LNCAP (cell line): ENCODE measurements at regions not wholly inside any gene's neighbourhood (a gene's known extent, or its start where the extent isn't known, plus 50 kb on each side); places are given as distances from the start of the nearest gene placed in this dataset.

ENCODE experiments used
- CTCF ChIP-seq: fragments of 450-650 bp; IDR thresholded peaks from 2 replicates; pipeline ENCODE4 v1.5.1; 2017; ENCODE audit warnings: mild to moderate bottlenecking

- no peak for TF ChIP-seq CTCF
These were observed 343.9 kb downstream of the SOX4 start for GRCh38 chr6:21937466-21937865.

DNA sequence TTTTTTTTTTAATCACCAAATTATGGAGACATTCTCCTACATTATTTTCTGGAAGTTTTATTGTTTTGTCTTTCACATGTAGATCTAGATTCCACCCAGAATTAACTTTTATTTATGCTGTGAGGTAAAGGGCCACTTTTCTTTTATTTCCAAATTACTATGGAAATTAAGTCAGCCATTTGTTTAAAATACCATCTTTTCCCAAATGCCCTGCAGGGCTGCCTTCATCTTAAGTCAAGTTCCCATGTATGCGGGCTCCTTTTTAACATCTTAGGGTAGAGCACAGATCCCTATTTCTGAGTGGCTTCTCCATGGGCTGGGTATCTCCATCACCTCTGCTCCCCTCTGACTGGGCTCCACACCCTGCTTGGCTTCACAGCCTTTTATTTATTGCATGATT lies 348.4 kb downstream of the SOX4 start:
- TF ChIP-seq CTCF = no peak

DNA sequence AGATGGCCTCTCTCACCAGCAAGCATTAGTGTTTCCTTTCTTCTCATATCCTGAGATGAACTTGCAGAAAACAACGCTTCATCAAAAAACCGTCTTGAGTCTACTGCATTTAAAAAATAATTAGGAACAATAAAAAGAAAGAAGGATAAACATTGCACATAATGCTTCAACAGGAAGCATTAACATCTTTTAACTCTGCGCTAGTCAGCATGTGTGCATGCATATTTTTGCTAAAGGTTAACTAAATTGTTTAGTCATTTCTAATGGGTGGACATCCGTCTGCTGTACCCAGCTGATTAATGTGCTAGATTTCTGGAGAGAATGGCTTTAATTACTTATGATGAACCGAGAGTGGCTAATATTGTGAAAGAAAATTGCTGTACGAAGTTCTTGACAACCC lies 349.3 kb downstream of the SOX4 start:
- no peak for TF ChIP-seq CTCF

DNA sequence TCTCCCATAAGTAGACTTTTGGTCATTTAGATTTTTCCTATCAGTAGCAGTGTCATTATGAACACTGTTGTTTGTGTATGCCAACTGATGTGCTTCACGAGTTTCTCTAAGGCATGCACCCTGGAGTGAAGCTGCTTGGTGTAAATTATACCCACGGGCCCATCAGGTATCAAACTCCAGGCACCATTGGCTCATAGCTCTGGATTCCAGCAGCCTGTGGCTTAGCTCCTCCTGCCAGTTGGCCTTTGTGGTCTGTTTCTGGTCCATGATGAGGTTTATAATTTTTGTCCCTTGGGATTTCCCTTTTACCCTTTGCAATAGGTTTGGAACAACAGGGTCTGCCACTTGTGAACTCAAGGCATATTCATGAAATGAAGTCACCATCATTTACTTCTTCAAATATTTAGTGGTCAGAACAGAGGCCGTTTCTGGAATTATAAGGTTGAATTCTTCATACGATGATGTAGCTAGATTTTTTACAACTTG lies 350.5 kb downstream of the PRL start:
- TF ChIP-seq CTCF = no peak

- no peak for TF ChIP-seq CTCF
These were observed 349.0 kb downstream of the PRL start for GRCh38 chr6:21947731-21948386.

DNA sequence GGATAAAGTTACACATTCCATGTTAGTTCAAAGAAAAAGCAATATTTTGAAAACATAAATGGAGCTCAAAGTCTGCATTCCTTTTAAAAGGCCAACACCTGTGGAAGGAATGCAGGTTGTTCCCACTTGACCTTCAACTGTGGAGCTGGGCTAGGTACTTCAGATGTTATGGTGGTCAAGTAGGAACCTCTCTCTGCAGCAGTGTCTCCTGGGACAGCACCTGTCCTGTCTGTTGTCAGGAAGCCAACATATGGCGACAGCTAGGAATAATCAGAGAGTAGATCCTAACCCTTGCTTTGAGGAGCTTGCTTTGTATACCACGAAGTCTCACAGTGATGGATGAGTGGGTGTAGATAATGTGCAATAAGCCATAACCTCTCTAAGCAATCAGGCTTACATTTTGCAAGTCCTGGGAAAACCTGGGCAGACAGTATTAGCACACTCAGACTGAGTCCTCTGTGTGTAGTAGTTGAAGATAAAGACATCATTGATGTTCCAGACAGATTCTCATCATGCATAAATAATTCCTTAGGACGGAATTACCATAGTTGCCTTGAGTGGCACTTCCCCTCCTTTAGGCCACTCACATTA lies 347.5 kb downstream of the PRL start:
- no peak for TF ChIP-seq CTCF

GRCh38 chr6:21952367-21952766 lies 344.5 kb downstream of the PRL start:
- TF ChIP-seq CTCF = no peak
